KBM-7 (cell line): ENCODE measurements at regions not wholly inside any gene's neighbourhood (a gene's known extent, or its start where the extent isn't known, plus 50 kb on each side); places are given as distances from the start of the nearest gene placed in this dataset.
"Not testable (repeated sequence)": the region's sequence is repeated elsewhere in the genome, so short reads cannot be mapped to it uniquely, and the experiment has no call there.

ENCODE experiments used
- DNase-seq: peaks from one replicate; pipeline ENCODE4 v3.0.0-alpha.2; 2015
- in situ Hi-C: fragments of 300-500 bp; cut with MboI; formaldehyde crosslinking; loops from 2 replicates; pipeline ENCODE4 v1.14.3; 2020; ENCODE audit warnings: low sequenced_read_pairs, low pct_unique_long_range_greater_than_20kb, mixed read lengths

GRCh38 chr12:91744597-91744996 is 401.0 kb downstream of the BTG1 start:
- in situ Hi-C loops = no loop called here
- no peak for DNase-seq

- DNase-seq = no peak
- in situ Hi-C loops = no loop called here
Measured at GRCh38 chr12:91743704-91744321, 401.8 kb downstream of the BTG1 start.

- DNase-seq = no peak
- in situ Hi-C loops = no loop called here
Measured at GRCh38 chr12:91743280-91743679, 402.4 kb downstream of the BTG1 start.

GRCh38 chr12:91741932-91742331 is 403.7 kb downstream of the BTG1 start:
- no peak for DNase-seq
- in situ Hi-C loops = no loop called here

- DNase-seq = not testable (repeated sequence)
Measured at GRCh38 chr12:91733846-91734245, 411.8 kb downstream of the BTG1 start.

GRCh38 chr12:91732086-91732485 is 413.6 kb downstream of the BTG1 start:
- in situ Hi-C loops = no loop called here
- no peak for DNase-seq

More at GRCh38 chr12:91733846-91734245, 411.8 kb downstream of the BTG1 start:
- in situ Hi-C loops = not testable (repeated sequence)

- in situ Hi-C loops = no loop called here
- DNase-seq = no peak
Measured at GRCh38 chr12:91729543-91729942, 416.1 kb downstream of the BTG1 start.

- DNase-seq = no peak
- in situ Hi-C loops = no loop called here
Measured at GRCh38 chr12:91723191-91723590, 422.5 kb downstream of the BTG1 start.

- DNase-seq = no peak
- in situ Hi-C loops = no loop called here
Measured at GRCh38 chr12:91722072-91722471, 423.6 kb downstream of the BTG1 start.

GRCh38 chr12:91721023-91721422 is 424.6 kb downstream of the BTG1 start:
- no peak for DNase-seq
- in situ Hi-C loops = no loop called here

GRCh38 chr12:91718326-91718725 is 427.3 kb downstream of the BTG1 start:
- DNase-seq = no peak
- in situ Hi-C loops = no loop called here

- in situ Hi-C loops = no loop called here
- DNase-seq = no peak
Measured at GRCh38 chr12:91717804-91718203, 427.8 kb downstream of the BTG1 start.

GRCh38 chr12:91711925-91712324 is 433.7 kb downstream of the BTG1 start:
- DNase-seq, in situ Hi-C loops: not testable (repeated sequence)

GRCh38 chr12:91706466-91706865 is 439.2 kb downstream of the BTG1 start:
- in situ Hi-C loops = no loop called here
- DNase-seq = no peak

GRCh38 chr12:91704446-91704845 is 441.2 kb downstream of the BTG1 start:
- DNase-seq = no peak
- in situ Hi-C loops = no loop called here

- DNase-seq = no peak
- in situ Hi-C loops = no loop called here
Measured at GRCh38 chr12:91703491-91704283, 442.0 kb downstream of the BTG1 start.

- no peak for DNase-seq
- in situ Hi-C loops = no loop called here
Measured at GRCh38 chr12:91702843-91703425, 442.7 kb downstream of the BTG1 start.

- in situ Hi-C loops = no loop called here
- DNase-seq = no peak
Measured at GRCh38 chr12:91695964-91696363, 449.7 kb downstream of the BTG1 start.

- DNase-seq, in situ Hi-C loops: not testable (repeated sequence)
Measured at GRCh38 chr12:91695406-91695805, 450.2 kb downstream of the BTG1 start.

- in situ Hi-C loops = no loop called here
- DNase-seq = no peak
Measured at GRCh38 chr12:91690531-91690930, 455.1 kb downstream of the BTG1 start.
